ENCODE measurements at regions not wholly inside any gene's neighbourhood (a gene's known extent, or its start where the extent isn't known, plus 50 kb on each side); places are given as distances from the start of the nearest gene placed in this dataset.

- Mint-ChIP-seq H3K27me3 (ENCODE audit: low read depth) (no peaks in the 10 kb centered on the region), H3K9me3 (peaks cover 0 to 6% of the 10 kb centered on the region in 2 experiments; a peak in 3 of 5 replicates), H3K4me3 (no peak overlapping the region), H3K27ac (no peak overlapping the region), H3K36me3 (ENCODE audit: insufficient read depth in 1 of 3, low read depth in 3 of 3) (peaks cover 4 to 13% (median 8%) of the 10 kb centered on the region in 3 experiments; a peak in 5 of 7 replicates), H3K4me1 (peaks cover 6 to 7% of the 10 kb centered on the region in 2 experiments)
- Histone ChIP-seq H2BK12ac (ENCODE audit: insufficient read length, low read depth, low read length) (no peak overlapping the region), H2AK5ac (ENCODE audit: insufficient read length, low read length) (no peak overlapping the region), H4K5ac (ENCODE audit: insufficient read length, low read depth, low read length) (no peak overlapping the region), H3K4me2 (ENCODE audit: insufficient read depth, insufficient read length, low read length) (no peak overlapping the region), H3K9me3 (ENCODE audit: control insufficient read depth, low read depth, low read length) (no peaks in the 10 kb centered on the region), H3K56ac (ENCODE audit: insufficient read length, low read depth, low read length) (no peak overlapping the region), H4K91ac (ENCODE audit: insufficient read length, low read depth, low read length) (no peak overlapping the region), H3K23ac (ENCODE audit: insufficient read length, low read depth, low read length) (no peak overlapping the region), H3K27ac (ENCODE audit: insufficient read length, low read depth, low read length) (no peak overlapping the region), H3K9ac (ENCODE audit: extremely low read depth, insufficient read length, low read length) (no peak overlapping the region), H3K27me3 (ENCODE audit: insufficient read depth, low read length) (no peaks in the 10 kb centered on the region), H2BK5ac (ENCODE audit: insufficient read length, low read length) (no peak overlapping the region), H3K4me1 (ENCODE audit: insufficient read depth, low read length) (no peaks in the 10 kb centered on the region), H3T11ph (ENCODE audit: low read length) (no peak overlapping the region), H3K79me1 (ENCODE audit: insufficient read depth, low read depth, low read length, poor library complexity, severe bottlenecking) (no peaks in the 10 kb centered on the region), H2BK120ac (ENCODE audit: low read depth, low read length, poor library complexity, severe bottlenecking) (no peak overlapping the region), H3K14ac (ENCODE audit: insufficient read depth, low read length) (no peak overlapping the region), H3K79me2 (ENCODE audit: insufficient read depth, low read length) (no peaks in the 10 kb centered on the region), H2AFZ (ENCODE audit: low read length) (no peak overlapping the region), H3K18ac (ENCODE audit: insufficient read length, low read depth, low read length) (no peak overlapping the region), H3K23me2 (ENCODE audit: insufficient read length, low read depth, low read length, poor library complexity, severe bottlenecking) (no peaks in the 10 kb centered on the region), H2BK20ac (ENCODE audit: low read depth, low read length, poor library complexity, severe bottlenecking) (no peak overlapping the region), H3K4ac (ENCODE audit: low read depth, low read length) (no peak overlapping the region), H4K20me1 (ENCODE audit: control insufficient read depth, insufficient read depth, insufficient read length) (no peaks in the 10 kb centered on the region), H2BK15ac (ENCODE audit: low read depth, low read length) (no peak overlapping the region), H4K8ac (replicated peaks; ENCODE audit: insufficient read length, low read depth, low read length) (no peak overlapping the region)
- DNase-seq = no peak
- no peak for TF ChIP-seq CTCF (conservative IDR thresholded peaks at IDR 0.05)
- no CpG with 5 or more reads among the region's 5 CpGs for WGBS (ENCODE audit: extremely low coverage, insufficient read length, low lambda C conversion rate)
Observed at GRCh38 chrX:7253565-7253964, 105.6 kb upstream of the PUDP start.

Data from H9 (cell line).